ENCODE measurements at regions not wholly inside any gene's neighbourhood (a gene's known extent, or its start where the extent isn't known, plus 50 kb on each side); places are given as distances from the start of the nearest gene placed in this dataset.
"Not testable (repeated sequence)": the region's sequence is repeated elsewhere in the genome, so short reads cannot be mapped to it uniquely, and the experiment has no call there.

DNA sequence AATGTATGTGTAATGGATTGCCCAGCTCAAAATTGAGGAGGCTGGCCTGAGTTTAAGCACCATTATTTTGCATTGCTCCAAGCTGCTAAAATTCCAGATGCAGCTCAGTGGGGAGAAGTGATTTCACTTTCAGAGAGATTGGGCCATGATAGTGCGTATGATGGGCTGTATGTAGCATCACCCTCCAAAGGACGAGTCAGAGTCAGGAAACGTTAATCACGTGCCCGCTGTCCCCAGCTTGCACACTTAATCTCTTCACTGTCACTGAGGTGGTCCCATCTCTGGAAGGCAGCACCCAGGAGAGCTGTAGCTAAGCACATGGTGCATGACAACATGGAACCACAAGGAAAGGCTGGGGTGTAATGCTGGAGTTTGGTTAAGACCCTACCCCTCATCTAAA, 337.4 kb downstream of the ANAPC1 start:
- not testable (repeated sequence) for DNase-seq

DNA sequence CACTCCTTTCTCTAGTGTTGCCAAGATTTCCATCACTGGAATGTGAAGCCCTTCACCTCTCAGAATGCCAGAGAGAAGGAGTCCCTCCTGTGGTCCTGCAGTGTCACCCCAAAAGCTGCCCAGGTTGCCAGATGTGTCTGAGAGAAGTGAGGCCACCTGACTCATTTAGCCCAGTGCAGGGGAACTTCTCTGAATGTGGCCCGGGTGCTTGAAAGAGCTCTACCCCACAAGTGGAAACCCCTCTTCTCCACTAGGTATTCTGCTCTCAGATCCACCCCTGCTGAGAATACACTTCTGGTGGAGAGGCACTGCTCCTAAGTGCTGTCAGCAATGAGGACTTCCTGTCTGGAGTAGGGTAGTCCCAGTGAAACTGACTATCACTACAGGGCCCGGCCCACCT, 334.8 kb downstream of the ANAPC1 start:
- DNase-seq = not testable (repeated sequence)

DNA sequence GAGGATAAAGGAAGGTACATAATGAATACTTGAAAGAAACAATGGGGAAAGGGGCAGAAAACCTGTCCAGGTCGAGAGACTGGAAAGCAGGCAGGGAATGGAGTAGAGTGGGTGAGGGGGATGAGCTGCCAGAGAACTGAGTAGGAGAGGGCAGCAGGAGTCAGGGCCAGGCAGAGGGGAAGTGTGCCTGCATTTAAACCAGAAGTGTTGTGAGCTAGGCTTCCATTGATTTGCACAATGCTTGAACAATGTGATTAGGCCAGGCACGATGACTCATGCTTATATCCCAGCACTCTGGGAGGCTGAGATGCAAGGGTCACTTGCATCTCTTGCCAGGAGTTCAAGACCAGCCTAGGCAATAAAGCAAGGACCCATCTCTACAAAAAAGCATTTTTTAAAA, 332.6 kb downstream of the ANAPC1 start:
- not testable (repeated sequence) for DNase-seq

DNA sequence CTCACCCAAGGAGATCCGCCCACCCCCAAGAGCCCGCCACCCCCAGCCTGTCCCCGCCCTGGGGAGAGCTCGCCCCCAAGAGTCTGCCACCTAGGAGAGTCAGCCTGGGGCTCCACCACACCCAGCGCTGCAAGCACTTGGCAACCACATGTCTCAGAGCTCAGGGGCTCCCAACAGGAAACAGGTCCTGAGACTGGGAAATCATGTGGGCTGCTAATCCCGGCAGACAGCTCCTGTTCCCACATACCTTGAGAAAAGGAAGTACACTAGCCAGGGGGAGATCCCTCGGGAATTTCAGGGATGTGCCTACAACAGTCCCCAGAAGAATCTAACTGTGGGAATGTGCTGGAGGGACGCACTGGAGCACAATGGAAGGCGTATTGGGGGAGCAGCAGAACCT, 331.4 kb downstream of the ANAPC1 start:
- DNase-seq = not testable (repeated sequence)

DNA sequence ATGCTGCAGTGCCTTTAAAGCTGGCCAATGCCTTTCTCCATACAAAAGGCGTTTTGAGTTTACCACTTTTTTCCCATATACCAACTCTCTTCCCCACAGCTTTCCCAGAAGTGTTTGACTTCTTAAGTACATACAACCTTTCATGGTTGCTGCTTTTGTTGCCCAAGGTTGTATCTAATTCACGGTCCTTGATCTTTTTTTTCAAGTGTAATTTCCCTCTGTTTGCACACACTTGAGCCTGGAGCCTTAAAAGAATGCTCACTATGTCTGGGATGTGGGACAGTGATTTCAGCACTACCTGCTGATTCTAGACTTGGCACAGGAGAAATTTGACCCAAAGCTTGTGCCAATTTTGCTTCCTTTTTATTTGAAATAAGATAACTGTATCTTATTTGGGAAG, 324.7 kb downstream of the ANAPC1 start:
- not testable (repeated sequence) for DNase-seq

DNA sequence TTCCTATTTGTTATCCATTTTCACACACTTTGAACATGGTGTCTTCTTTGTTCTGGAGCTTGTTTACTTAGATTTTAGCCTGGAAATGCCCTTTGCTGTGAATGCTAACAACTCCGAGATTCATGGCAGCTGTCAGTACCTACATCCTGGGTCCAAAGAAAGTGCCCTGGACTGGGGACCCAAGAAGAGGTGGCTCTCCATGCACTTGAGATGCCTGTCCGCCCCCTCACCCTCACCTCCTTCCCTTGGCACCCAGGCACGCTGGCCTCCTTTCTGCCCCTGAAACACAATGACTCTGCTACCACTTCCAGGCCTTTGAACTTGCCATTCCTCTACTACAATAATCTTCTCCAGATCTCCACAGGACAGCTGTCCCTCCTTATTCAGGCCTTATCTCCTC, 324.2 kb downstream of the ANAPC1 start:
- DNase-seq = not testable (repeated sequence)

DNA sequence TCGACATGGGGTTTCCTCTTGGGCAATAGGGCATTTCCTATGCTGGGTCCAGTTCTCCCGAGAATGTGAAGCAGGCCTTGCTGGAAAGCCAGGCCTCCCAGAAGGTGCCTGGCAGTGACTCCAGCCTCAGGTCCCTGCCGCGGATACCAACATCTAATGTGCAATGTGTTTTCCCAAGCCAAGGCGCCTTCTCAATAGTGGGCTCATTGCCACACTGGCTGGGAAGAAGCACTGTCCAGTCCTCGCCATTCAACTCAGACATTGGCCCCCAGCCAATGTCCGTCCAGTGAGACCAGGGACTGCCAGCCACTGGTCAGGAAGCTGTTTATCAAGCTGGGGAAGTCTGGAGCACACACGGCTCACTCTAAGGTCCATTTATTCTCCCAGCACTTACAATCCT, 317.9 kb downstream of the ANAPC1 start:
- DNase-seq = not testable (repeated sequence)

DNA sequence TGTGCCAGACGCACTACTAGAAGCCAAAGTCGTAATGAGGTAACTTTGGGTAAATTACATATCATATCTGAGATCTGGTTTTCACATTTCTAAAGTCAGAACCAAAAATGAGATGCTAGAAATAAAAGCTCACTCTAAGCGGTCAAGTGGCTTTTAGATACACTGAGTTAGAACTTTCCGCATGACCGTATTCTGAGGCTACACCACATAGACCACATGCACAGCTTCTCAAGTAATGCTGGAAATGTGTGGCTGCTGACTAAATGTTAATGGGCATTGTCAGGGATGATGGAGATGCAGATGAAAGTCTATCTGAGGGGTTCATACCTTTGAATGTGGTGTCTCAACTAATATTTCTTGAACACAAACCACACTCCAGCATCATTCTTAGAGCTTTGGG, 316.8 kb downstream of the ANAPC1 start:
- DNase-seq = not testable (repeated sequence)

DNA sequence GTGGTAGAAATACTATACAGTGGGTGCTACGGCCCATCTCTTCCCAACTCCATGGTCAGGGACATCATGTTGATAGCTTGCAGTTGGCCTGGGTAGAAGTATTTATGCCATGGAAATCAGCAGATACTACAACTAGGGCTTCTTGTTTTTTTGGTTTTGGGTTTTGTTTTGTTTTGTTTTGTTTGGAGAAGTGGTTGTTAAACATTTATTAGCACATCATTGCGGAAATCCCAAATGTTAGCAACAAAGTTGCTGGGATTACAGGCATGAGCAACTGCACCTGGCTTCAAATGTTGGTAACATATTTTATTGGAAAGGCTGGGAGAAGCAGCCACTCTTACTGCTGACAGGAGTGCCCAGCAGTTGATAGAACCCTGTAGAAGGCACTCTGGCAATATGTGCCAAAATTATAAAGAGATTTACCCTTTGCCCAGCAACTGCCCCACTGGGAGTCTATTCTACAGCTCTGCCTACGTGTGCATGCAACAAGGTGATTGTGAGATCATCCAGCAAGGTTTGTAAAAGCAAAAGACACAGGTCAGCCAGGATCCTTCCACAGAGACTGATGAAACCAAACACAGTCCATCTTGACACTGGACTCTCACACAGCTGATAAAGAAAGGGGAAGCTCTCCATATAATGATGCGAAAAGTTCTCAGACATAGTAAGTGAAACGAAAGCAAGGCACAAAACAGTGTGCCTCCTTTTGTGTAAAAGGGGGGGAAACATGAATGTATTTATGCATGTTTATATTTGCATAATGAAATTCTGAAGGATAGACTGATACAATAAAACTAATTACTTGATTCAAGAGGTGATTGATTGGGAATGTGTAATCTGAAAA, 314.4 kb downstream of the ANAPC1 start:
- not testable (repeated sequence) for DNase-seq

DNA sequence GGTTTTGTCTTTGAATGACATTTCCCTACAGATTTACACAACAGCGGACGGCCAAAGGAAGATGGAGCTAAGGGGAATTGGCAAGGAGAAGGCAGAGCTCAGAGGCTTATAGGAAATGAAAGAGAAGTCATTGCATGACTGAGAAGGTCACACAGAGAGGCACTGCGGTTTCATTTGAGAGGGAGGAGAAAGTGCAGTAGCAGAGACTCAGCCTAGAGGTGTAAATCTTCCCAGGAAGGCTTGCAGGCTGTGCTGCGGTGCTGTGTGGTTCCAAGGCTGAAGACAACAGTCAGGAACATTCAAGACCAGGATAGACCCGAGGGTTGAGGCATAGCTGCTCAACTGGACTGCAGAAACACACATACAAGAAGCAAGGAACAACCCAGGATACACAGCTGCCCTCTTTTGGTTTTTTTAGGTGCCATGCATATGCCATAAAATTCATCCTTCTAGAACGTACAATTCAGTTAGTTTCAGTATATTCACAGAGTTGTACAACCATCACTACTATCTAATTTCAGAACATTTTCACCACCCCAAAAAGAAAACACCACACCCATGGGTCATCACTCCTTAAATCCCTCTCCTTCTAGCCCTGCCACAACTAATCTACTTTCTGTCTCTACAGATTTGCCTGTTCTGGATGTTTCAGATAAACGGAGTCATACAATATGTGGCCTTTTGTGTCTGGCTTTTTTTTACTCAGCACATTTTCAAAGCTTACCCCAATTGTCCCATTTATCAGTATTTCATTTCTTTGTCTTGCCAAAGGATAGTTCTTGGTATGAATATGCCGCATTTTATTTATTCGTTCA, 313.5 kb downstream of the ANAPC1 start:
- DNase-seq = not testable (repeated sequence)

DNA sequence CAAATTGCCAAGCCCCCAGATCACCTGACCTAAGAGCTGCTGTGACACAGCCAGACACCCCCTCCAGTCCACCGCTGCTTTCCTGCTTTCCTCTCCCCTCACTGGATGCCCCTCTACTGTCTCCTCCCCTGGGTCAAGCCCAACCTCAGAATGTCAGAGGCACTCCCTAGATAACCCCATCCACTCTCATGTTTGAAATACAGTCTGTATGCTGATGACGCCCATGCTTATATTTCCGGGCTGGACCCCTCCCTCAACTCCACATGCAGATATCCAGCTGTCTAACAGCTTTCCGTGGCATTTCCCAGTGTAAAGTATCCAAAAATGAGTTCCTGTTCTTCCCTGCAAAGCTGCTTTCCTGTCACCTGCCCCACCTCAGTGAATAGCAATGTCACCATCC, 309.2 kb downstream of the ANAPC1 start:
- not testable (repeated sequence) for DNase-seq

DNA sequence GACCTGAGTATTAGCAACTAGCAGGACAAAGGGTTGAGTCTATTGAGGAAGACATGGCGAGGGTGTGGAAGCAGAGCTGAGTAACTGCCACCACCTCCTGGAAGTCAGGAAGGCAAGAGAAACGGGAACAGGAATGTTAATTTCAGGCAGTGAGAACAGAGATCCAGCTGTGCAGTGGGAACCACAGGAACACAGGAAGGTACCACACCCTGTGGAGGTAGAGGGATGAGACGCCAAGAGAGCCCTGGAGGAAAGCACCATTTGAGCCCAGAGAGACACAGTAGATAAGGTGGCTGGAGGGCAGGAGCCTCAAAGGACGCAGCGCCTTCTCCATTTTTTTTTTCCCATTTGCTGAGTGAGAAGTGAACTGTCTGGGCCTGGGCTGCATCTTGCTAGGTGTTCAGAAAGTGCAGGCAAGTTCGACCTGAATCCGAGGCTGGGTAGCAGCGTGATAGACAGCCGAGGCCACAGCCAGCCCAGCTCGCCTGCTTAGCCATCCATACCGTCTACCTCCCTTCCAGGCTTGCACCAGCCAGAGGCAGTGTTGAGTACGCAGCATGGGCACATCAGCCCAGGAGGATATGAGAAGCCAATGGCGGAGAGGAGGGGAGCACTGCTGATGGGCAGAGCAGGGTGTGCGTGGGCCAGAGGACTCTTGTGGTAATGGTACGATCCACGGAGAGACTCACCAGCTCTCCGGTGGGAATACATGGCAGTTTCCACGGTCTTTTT, 306.7 kb downstream of the ANAPC1 start:
- DNase-seq = not testable (repeated sequence)

DNA sequence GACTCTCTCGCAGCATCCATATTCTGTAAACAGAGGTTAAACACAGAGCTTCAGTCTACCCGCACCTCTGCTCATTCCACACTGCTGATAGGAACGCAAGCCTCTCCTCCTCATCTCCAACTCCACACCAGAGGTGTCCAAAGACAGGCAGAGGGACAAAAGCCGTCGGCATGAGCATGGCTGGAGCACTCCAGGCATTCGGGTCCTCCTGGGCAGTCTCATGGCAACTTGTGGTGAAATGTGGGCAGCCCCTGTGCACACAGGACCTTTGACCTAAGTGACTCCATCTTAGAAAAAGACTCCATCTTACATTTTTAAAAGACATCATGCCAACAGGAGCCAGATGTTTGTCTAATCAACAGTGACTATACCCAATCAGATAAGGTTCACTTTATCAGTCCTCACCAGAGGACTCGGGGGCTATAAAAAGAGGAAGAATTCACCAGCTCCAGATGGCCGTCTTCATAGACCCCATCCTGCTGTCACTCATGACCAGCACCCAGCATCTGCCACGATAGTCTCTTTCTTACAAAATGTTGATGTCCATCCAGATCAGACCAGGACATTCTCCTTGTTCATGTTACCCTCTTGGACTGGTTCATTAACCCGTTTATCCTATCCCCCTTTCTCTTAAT, 304.4 kb downstream of the ANAPC1 start:
- not testable (repeated sequence) for DNase-seq

DNA sequence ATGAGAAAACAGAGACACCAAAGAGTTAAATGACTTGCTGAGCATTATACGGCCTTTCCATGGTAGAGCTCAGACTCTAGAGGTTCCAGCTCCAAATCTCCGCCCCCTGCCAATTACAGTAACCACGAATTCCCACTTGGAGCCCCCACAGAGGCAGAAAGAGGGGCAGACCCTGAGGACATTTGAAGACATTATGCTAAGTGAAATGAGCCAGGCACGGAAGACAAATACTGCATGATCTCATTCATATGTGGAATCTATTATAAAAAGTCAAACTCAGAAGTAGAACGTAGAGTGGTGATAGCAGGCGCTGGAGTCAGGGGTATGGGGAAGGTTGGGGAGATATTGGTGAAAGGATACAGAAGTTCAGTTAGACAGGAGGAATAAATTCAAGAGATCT, 303.4 kb downstream of the ANAPC1 start:
- DNase-seq = not testable (repeated sequence)

DNA sequence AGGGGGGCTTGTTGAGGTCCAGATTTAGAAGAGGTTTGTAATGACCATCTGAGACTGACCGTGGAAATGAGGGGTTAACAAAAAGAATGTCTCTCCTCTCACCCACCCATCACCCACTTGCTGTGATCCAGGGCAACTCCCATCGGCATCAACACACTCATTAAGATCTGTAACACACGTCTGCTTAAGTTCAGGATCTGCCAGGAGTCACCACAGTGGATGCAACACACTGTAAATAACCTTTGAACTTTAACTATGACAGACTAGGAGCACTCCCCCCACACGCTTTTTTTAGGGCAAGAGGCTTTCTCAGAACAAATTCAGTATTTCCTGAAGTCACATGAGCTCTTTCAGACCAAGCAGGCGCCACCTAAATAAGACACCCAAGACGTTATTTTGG, 301.9 kb downstream of the ANAPC1 start:
- not testable (repeated sequence) for DNase-seq

DNA sequence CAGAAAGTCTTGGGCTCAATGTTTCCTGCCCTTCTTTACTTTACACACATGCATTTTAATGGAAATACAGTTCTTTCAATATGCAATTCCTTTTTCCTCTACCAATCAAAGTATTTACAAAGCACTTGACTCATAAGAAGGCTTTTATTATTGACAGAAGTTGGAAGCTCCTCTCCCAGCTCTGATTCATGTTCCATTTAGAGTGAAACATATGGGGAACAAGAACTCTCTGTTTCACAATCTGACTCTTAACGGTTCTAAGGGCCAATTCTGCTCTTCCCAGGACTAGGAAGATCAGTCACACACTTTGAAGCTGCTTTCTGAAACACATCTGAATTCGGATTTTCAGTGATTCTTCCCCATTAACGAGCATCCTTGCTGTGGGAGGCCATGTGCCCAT, 300.5 kb downstream of the ANAPC1 start:
- not testable (repeated sequence) for DNase-seq

DNA sequence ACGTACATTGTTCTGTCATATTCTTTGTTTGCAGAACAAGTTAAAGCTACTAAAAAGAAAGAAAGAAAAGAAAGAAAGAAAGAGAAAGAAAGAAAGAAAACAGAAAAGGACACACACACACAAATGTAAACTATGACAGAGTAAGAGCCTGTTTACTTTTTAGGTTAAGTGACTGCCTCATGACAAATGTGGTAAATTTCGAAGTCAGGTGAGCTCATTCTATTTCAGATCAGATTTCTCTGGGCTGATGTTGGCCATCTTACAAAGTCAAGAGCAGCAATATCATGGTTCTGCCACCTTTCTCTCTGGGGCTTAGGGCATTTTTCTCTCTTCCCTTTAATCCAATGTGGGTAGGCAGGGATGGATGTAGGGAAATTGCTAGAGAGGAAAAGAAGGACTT, 299.5 kb downstream of the ANAPC1 start:
- not testable (repeated sequence) for DNase-seq

DNA sequence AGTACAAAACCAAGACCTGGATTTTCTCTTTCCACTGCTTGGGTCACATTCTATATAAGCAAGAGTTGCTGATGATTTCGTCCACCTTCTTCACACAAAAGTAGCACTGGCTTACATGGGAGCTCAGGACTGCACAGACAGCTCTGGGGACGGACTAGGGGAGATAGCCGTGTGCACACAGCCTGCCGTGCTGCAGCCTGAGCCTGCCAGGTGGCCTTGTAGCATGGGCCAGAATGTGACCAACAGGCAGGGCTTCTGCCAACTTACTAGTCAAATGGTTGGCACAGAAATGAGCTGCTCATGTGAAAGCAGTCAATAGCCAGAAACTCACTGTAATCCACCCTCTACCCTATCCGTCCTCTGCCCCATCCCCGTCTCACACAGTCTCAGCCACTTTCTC, 299.0 kb downstream of the ANAPC1 start:
- DNase-seq = not testable (repeated sequence)

DNA sequence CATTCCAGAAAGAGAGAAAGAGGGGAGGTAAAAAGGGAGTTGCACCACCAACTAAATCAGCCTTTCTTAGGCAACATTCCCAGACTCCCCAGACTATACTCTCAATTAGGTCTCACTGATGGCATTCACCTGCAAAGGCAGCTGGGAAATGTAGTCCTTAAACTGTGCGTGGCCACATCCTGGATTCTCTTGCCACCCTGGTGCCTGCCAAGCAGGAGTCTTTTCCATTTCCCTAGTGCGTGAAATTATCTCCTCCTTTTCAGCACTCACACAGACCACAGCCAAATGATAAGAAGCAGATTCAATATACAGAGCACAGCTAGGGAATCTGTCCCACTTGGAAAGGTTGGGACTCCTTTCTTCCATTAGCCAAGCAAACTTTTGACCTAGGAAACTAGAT, 298.0 kb downstream of the ANAPC1 start:
- DNase-seq = not testable (repeated sequence)

DNA sequence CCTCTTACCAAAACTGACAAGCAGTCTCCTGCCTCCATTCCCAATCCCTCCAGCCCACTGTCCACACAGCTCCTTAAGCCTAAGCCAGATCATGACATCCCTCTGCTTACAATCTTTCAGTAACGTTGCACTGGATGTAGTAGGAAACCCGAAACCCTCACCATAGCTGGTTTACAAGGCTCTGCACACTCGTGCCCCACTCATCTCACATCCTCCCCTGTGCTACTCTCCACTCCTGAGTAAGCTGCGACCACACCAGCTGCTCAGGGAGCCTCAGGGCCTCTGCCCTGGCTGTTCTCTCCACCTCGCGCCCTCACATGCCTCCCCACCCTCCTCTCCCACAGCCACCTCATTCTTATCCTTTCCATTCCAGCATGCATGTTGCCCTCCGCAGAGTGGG, 288.9 kb downstream of the ANAPC1 start:
- DNase-seq = not testable (repeated sequence)

DNA sequence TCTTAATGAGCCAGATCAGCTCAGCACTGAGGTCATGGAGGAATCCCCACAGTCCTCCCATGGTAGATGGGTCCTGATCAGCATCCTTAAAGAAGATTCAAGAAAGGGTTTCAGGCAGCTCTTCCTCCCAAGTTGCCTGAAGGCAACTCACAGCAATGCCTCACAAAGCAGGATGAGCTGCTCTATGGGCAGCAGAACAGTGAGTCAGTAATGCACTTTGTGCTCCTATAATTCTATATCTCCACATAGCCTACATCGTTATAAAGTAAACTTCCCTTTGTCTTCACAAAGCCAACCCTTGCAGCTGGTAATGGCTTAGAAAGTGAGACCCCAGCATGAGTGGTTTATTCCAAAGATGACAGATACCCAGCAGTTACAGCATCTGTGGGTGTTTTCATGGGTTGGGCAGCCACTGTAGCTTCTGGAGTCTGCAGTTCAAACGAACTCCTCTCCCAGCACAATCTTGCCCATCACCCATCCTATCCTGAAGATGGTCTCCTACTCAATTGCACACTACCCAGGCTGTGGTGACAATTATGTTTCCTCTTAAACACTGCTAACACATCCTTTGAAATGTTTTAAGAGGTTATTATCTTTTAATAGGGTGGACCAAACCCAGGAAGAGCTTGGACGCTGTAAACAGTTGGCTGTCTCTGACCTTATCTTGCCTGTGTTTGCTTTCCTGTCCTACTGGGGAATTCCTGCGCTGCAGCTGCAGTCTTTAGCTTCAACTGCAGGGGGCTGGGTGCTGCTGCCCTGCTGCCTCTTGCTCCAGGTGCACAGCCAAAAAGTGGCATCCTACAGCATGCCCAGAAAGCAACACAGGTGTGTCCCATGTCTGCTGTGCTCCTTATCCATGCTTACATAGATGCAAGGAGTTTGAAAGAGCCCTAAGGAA, 286.9 kb downstream of the ANAPC1 start:
- not testable (repeated sequence) for DNase-seq

DNA sequence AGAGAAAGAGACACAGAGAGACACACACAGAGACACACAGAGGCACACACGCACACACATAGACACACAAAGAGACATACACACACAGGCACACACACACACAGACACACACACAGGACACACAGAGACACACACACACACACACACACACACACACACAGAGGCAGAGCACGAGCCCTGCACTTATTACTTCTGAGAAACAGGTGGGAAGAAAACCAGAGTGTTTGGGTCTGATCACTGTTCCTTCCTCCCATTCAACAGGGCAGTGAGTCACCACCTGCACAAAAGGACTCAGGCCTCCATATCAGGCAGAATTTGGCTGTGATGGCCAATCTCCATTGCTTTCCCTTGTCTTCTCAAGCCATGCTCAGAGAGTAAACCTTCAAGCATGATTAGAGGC, 285.0 kb downstream of the ANAPC1 start:
- not testable (repeated sequence) for DNase-seq

All from NCI-H1105 treated with DMSO at 0.1 percent for 48 hours (cell line).